ENCODE measurements at regions not wholly inside any gene's neighbourhood (a gene's known extent, or its start where the extent isn't known, plus 50 kb on each side); places are given as distances from the start of the nearest gene placed in this dataset.

GRCh38 chr4:37169956-37170355 lies 74.6 kb upstream of the NWD2 start:
- no peak for TF ChIP-seq CTCF (IDR thresholded peaks at IDR 0.05; ENCODE audit: low read length)
- no peak for TF ChIP-seq EZH2 (IDR thresholded peaks at IDR 0.05; ENCODE audit: borderline replicate concordance, low read length)

Data from OCI-LY1 (cell line).